ENCODE measurements at regions not wholly inside any gene's neighbourhood (a gene's known extent, or its start where the extent isn't known, plus 50 kb on each side); places are given as distances from the start of the nearest gene placed in this dataset.

GRCh38 chr3:40940651-40941050, 258.7 kb upstream of the CTNNB1 start:
- no peak for TF ChIP-seq CTCF (IDR thresholded peaks at IDR 0.05; ENCODE audit: borderline replicate concordance, extremely low read depth, low read length, poor library complexity, severe bottlenecking)
- TF ChIP-seq EZH2 (IDR thresholded peaks at IDR 0.05; ENCODE audit: borderline replicate concordance, low read depth, low read length, severe bottlenecking): no peak

Data from DND-41 (cell line).